Tibial nerve (tissue), 4 donors: ENCODE measurements at regions not wholly inside any gene's neighbourhood (a gene's known extent, or its start where the extent isn't known, plus 50 kb on each side); places are given as distances from the start of the nearest gene placed in this dataset.

Experiments
- DNase-seq, 2 donors: peaks; one replicate each; pipeline ENCODE4 v3.0.0-alpha.2; 2019; ENCODE audit warnings: low spot score in 2 of 2
- H3K27ac ChIP-seq, 4 donors: fragments of 200-600 bp; sonication (generic) in 3 of 4; one replicate each; pipeline ENCODE4 v1.5.1; 2017 to 2019; ENCODE audit warnings: mild to moderate bottlenecking in 1 of 4
- H3K27me3 ChIP-seq, 2 donors: fragments of 200-600 bp; sonication (generic) in 1 of 2; one replicate each; pipeline versions ENCODE4 v1.5.1 to v1.6.0; 2017 to 2019
- H3K36me3 ChIP-seq, 3 donors: fragments of 200-600 bp; sonication (generic); one replicate each; pipeline ENCODE4 v1.5.1; 2018 to 2019
- H3K4me1 ChIP-seq, 4 donors: fragments of 200-600 bp; sonication (generic) in 3 of 4; one replicate each; pipeline ENCODE4 v1.5.1; 2017 to 2019
- H3K4me3 ChIP-seq, 4 donors: fragments of 200-600 bp; sonication (generic) in 3 of 4; one replicate each; pipeline ENCODE4 v1.5.1; 2017 to 2019; ENCODE audit warnings: mild to moderate bottlenecking in 1 of 4, moderate library complexity in 1 of 4
- H3K9me3 ChIP-seq, 4 donors: fragments of 200-600 bp; sonication (generic) in 3 of 4; one replicate each; pipeline ENCODE4 v1.5.1; 2017 to 2019
- EP300 ChIP-seq, 2 donors: sonication (generic); formaldehyde crosslinking; IDR thresholded peaks; one replicate each; pipeline ENCODE4 v1.6.1; 2017; ENCODE audit warnings: antibody characterized with exemption in 2 of 2, mild to moderate bottlenecking in 1 of 2
- POLR2A ChIP-seq, 2 donors: fragments of 450-650 bp; IDR thresholded peaks; one replicate each; pipeline ENCODE4 v1.6.1; 2017; ENCODE audit warnings: antibody characterized with exemption in 2 of 2, mild to moderate bottlenecking in 2 of 2, moderate library complexity in 2 of 2
- WGBS, 2 donors: methylation state at CpG; one replicate each; pipeline ENCODE4 v1.1.5; 2018; 5-methylcytosine and 5-hydroxymethylcytosine counted together
- TF ChIP-seq, protein P1 (sequence below), 5 experiments: fragments of 200-600 bp in 3 of 5; fragments of 450-650 bp in 2 of 5; sonication (generic) in 3 of 5; IDR thresholded peaks; one replicate each; pipeline ENCODE4 v1.5.1; 2016 to 2019; ENCODE audit warnings: antibody characterized with exemption in 5 of 5, mild to moderate bottlenecking in 3 of 5, moderate library complexity in 2 of 5

DNA sequence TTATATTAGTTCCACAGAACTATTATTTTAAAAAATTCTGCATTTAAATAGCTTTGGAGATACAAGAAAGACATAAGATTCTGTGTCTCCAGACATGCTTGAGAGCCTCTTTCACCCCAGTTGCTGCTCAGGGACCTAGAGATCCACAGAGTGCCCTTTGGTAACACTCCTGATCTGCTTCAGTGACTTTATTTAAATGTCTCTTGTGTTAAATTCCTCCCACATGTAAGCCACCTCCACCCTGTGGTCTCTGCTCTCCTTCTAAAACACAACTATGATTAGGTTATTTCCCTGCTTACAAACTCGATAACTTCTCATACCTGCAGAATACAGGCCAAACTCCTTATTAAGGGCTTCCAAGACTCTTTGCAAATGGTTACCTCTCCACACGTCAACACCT lies 141.0 kb downstream of the RFC3 start:
- WGBS, 2 donors: 95 to 97% methylated on average over 2 of the region's 2 CpGs
- Histone ChIP-seq H3K27ac (no peak overlapping the region), H3K4me3 (no peak overlapping the region), H3K27me3 (no peaks in the 10 kb centered on the region), H3K9me3 (no peaks in the 10 kb centered on the region), H3K36me3 (no peaks in the 10 kb centered on the region), H3K4me1 (no peaks in the 10 kb centered on the region)
- DNase-seq: no peak
- TF ChIP-seq POLR2A (IDR thresholded peaks at IDR 0.05) (no peak), EP300 (IDR thresholded peaks at IDR 0.05) (no peak)
- TF ChIP-seq, protein P1, sequence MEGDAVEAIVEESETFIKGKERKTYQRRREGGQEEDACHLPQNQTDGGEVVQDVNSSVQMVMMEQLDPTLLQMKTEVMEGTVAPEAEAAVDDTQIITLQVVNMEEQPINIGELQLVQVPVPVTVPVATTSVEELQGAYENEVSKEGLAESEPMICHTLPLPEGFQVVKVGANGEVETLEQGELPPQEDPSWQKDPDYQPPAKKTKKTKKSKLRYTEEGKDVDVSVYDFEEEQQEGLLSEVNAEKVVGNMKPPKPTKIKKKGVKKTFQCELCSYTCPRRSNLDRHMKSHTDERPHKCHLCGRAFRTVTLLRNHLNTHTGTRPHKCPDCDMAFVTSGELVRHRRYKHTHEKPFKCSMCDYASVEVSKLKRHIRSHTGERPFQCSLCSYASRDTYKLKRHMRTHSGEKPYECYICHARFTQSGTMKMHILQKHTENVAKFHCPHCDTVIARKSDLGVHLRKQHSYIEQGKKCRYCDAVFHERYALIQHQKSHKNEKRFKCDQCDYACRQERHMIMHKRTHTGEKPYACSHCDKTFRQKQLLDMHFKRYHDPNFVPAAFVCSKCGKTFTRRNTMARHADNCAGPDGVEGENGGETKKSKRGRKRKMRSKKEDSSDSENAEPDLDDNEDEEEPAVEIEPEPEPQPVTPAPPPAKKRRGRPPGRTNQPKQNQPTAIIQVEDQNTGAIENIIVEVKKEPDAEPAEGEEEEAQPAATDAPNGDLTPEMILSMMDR (IDR thresholded peaks at IDR 0.05): no peak

DNA sequence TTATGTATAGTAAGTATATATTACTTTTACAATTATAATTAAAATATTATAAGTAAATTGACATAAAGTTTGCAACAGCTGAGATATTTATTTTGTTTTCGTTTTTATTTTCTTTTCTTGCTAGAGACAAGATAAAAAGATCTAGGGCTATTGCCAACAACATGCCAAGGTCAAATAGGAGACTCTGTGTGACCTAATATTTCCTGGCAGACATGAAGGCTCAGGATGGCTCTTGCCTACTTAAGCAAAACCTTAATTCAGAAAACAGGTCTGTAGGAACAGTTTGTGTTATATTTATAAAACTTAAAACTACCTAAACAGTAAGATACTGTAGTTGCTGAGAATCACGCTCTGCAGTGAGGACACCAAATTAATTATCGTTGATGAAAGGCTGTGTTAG lies 145.2 kb downstream of the RFC3 start:
- H3K4me1 ChIP-seq: no peaks in the 10 kb centered on the region
- no peaks in the 10 kb centered on the region for H3K27me3 ChIP-seq
- no peak overlapping the region for H3K4me3 ChIP-seq
- 92 to 95% methylated on average over 3 of the region's 3 CpGs for WGBS, 2 donors
- H3K9me3 ChIP-seq: peaks cover 0 to 3% (median 0%) of the 10 kb centered on the region in 4 donors
- no peak overlapping the region for H3K27ac ChIP-seq
- TF ChIP-seq, protein P1 (IDR thresholded peaks at IDR 0.05): no peak
- no peak for TF ChIP-seq POLR2A (IDR thresholded peaks at IDR 0.05)
- TF ChIP-seq EP300 (IDR thresholded peaks at IDR 0.05): no peak
- H3K36me3 ChIP-seq: no peaks in the 10 kb centered on the region
- no peak for DNase-seq

DNA sequence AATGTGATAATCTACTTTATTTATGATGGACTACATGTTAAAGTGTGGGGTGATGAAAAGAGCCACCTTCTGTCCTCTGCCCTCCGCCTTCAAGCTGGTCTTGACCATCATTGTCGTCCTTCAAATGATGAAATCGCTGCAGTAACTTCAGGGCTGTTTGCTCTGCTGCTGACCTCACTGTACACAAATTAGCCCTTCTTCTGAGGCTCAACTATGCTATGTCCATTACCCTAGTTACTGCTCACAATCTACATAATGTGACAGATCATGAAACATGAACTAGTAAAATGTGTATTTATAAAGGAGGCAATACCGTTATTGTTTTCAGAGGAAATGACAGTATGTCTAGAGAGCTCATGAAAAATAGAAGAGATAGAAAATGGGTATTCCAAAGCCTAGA lies 145.9 kb downstream of the RFC3 start:
- no peak overlapping the region for H3K4me3 ChIP-seq
- 78 to 92% methylated on average over 4 of the region's 4 CpGs for WGBS, 2 donors
- H3K4me1 ChIP-seq: no peaks in the 10 kb centered on the region
- peaks cover 0 to 3% (median 0%) of the 10 kb centered on the region in 4 donors for H3K9me3 ChIP-seq
- H3K36me3 ChIP-seq: no peaks in the 10 kb centered on the region
- DNase-seq: no peak
- no peaks in the 10 kb centered on the region for H3K27me3 ChIP-seq
- H3K27ac ChIP-seq: no peak overlapping the region
- no peak for TF ChIP-seq POLR2A (IDR thresholded peaks at IDR 0.05)
- TF ChIP-seq, protein P1 (IDR thresholded peaks at IDR 0.05): no peak
- TF ChIP-seq EP300 (IDR thresholded peaks at IDR 0.05): no peak

DNA sequence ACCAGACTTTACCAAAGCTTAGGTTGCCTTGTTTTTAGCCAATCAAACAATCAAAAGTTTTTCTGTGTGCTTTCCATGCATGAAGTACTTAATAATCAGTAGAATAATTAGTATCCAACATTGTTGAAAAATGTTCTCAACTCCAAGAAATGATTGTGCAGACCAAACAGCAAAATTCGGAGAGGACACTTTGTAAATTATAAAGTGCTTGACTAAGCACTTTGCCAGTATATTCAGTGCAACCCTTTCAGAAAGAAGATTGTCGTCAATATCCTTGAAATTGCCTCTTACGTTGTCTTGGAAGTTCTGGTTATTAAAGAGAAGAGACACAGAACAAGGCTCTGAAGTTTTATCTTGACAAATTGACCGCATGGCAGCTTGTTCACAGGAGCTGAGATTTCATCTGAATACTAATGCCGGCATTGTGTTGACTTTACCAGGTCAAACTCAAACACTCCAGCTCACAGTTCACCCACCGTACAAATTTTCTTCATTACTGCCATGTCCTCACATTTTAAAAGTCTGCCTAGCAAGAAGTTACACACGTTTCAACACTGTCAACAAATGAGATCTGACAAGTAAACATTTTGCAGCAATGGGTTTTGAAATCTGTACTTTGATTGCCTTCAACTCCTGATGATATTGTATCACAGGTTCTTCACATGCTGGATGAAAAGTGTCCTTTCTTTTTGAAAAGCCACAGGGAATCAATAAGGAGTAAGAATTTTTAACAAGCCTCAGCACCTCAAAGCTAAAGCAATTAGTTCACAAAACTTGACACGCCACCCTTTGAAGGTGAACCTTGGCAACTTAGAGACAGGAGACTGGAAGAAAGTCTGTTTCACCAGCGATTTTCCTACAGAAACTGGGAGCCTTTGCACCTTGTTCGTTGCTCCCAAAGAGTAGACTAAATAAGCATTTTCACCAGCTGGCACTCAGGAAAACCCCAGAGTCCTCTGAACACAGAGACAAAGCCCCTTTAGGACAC lies 150.9 kb downstream of the RFC3 start:
- no peak for DNase-seq
- peaks cover 0 to 3% (median 0%) of the 10 kb centered on the region in 4 donors for H3K9me3 ChIP-seq
- H3K27ac ChIP-seq: no peak overlapping the region
- no peak overlapping the region for H3K4me3 ChIP-seq
- WGBS, 2 donors: 75 to 78% methylated on average over 10 of the region's 10 CpGs
- no peaks in the 10 kb centered on the region for H3K4me1 ChIP-seq
- TF ChIP-seq, protein P1 (IDR thresholded peaks at IDR 0.05): no peak
- TF ChIP-seq POLR2A (IDR thresholded peaks at IDR 0.05) (no peak), EP300 (IDR thresholded peaks at IDR 0.05) (no peak)
- H3K36me3 ChIP-seq: no peaks in the 10 kb centered on the region
- no peaks in the 10 kb centered on the region for H3K27me3 ChIP-seq
